PC-3 (cell line): ENCODE measurements at regions not wholly inside any gene's neighbourhood (a gene's known extent, or its start where the extent isn't known, plus 50 kb on each side); places are given as distances from the start of the nearest gene placed in this dataset.
A peak's percentile ranks its signal among the peaks of the same experiment; 100 is the strongest.

Experiments used
- ATAC-seq: fragments of 200-7000 bp; cut with Tn5 transposase; 2 replicates; pipeline ENCODE4 v1.9.1; 2020; ENCODE audit warnings: mild to moderate bottlenecking, moderate library complexity
- BruUV-seq: library from RNA; stranded (reverse); fragments of 400-500 nt; replicated peaks from 2 replicates; lab custom pipeline; 2021; lab: Mats Ljungman, UMichigan
- CTCF ChIA-PET: fragments of 300-600 bp; sonication (Branson Sonifier 250); formaldehyde crosslinking; loops from one replicate; lab custom pipeline; 2022; ENCODE audit warnings: antibody characterized with exemption; lab: Charles Lee
- POLR2A ChIA-PET: fragments of 300-600 bp; sonication (Branson Sonifier 250); formaldehyde crosslinking; loops from one replicate; lab custom pipeline; 2022; ENCODE audit warnings: antibody characterized with exemption; ENCODE audit not compliant: unreplicated experiment; lab: Charles Lee
- DNase-seq: peaks from one replicate; pipeline ENCODE4 v3.0.0-alpha.2; 2015
- H2AFZ ChIP-seq: fragments of 300-600 bp; sonication (generic); 2 replicates; pipeline ENCODE4 v1.6.0; 2016; ENCODE audit warnings: antibody characterized with exemption, low read length
- H3F3A ChIP-seq: fragments of 300-600 bp; sonication (generic); one replicate; pipeline ENCODE4 v1.6.0; 2017; ENCODE audit warnings: antibody characterized with exemption, low read length, control low read depth, mild to moderate bottlenecking; ENCODE audit not compliant: unreplicated experiment
- H3K27ac ChIP-seq: fragments of 300-600 bp; sonication (generic); 2 replicates; pipeline ENCODE4 v1.5.1; 2016; ENCODE audit warnings: mild to moderate bottlenecking, low read length
- H3K27me3 ChIP-seq: fragments of 300-600 bp; sonication (generic); 2 replicates; pipeline ENCODE4 v1.6.1; 2016; ENCODE audit warnings: low read length, mixed read lengths
- H3K36me3 ChIP-seq: fragments of 300-600 bp; sonication (generic); 2 replicates; pipeline ENCODE4 v1.6.1; 2016; ENCODE audit warnings: low read depth, mixed run types, low read length, mixed read lengths
- H3K4me1 ChIP-seq: fragments of 300-600 bp; sonication (generic); 2 replicates; pipeline ENCODE4 v1.5.1; 2016; ENCODE audit warnings: low read length; ENCODE audit not compliant: insufficient read depth
- H3K4me2 ChIP-seq: fragments of 300-600 bp; sonication (generic); 2 replicates; pipeline ENCODE4 v1.6.0; 2016; ENCODE audit warnings: low read length
- H3K4me3 ChIP-seq: fragments of 300-600 bp; sonication (generic); 2 replicates; pipeline ENCODE4 v1.5.1; 2016; ENCODE audit warnings: mild to moderate bottlenecking, low read length, mixed read lengths
- H3K79me2 ChIP-seq: fragments of 300-600 bp; sonication (generic); 2 replicates; pipeline ENCODE4 v1.6.1; 2017; ENCODE audit warnings: low read length, mixed read lengths
- H3K9ac ChIP-seq: fragments of 300-600 bp; sonication (generic); 2 replicates; pipeline ENCODE4 v1.6.0; 2016; ENCODE audit warnings: mild to moderate bottlenecking, low read length
- H3K9me2 ChIP-seq: fragments of 300-600 bp; sonication (generic); replicated peaks from 2 replicates; pipeline ENCODE4 v1.6.1; 2016; ENCODE audit warnings: mixed run types, low read length, mixed read lengths
- H3K9me3 ChIP-seq: fragments of 300-600 bp; sonication (generic); 2 replicates; pipeline ENCODE4 v1.6.1; 2016; ENCODE audit warnings: low read length, mixed read lengths
- H4K20me1 ChIP-seq: fragments of 300-600 bp; sonication (generic); 2 replicates; pipeline ENCODE4 v1.6.1; 2016; ENCODE audit warnings: low read length, mixed read lengths
- CTCF ChIP-seq: fragments of 300-600 bp; sonication (generic); conservative IDR thresholded peaks from 2 replicates; pipeline ENCODE4 v1.5.1; 2017; ENCODE audit warnings: antibody characterized with exemption, low read depth, mild to moderate bottlenecking, low read length
- EZH2 ChIP-seq: fragments of 300-600 bp; sonication (generic); IDR thresholded peaks from one replicate; pipeline ENCODE4 v1.6.1; 2017; ENCODE audit warnings: antibody characterized with exemption, mild to moderate bottlenecking, low read length; ENCODE audit not compliant: unreplicated experiment
- EZH2phosphoT487 ChIP-seq: fragments of 300-600 bp; sonication (generic); IDR thresholded peaks from 2 replicates; pipeline ENCODE4 v1.6.1; 2018; ENCODE audit warnings: mild to moderate bottlenecking, antibody characterized with exemption, low read length, borderline replicate concordance
- intact Hi-C: fragments of 100-400 bp; cut with micrococcal nuclease; formaldehyde crosslinking; loops from 2 replicates; pipeline ENCODE4 v1.9.0; 2023

- H3K4me3 ChIP-seq: no peak overlapping the region
- CTCF ChIA-PET: no interaction called here
Observed at GRCh38 chr5:103450333-103451061, 112.1 kb downstream of the NUDT12 start.

GRCh38 chr5:103446813-103447212 lies 115.8 kb downstream of the NUDT12 start:
- Histone ChIP-seq H4K20me1 (no peaks in the 10 kb centered on the region), H3K9ac (no peak overlapping the region), H3K4me2 (peak overlapping the region; percentile 12), H3K36me3 (no peaks in the 10 kb centered on the region), H3K9me3 (no peaks in the 10 kb centered on the region), H3K4me1 (peaks cover 50% of the 10 kb centered on the region), H3K79me2 (no peaks in the 10 kb centered on the region), H3F3A (no peaks in the 10 kb centered on the region), H3K27ac (peak overlapping the region; percentile 8; the same call in 1 of the 2 replicates), H3K27me3 (no peaks in the 10 kb centered on the region), H2AFZ (peak overlapping the region; percentile 39; the same call in 1 of the 2 replicates), H3K4me3 (no peak overlapping the region), H3K9me2 (no peaks in the 10 kb centered on the region)
- POLR2A ChIA-PET: interaction anchor here (0.5 to 0.6 kb wide), 2 partner anchors 12 to 170 kb away, joined by 5 to 12 read pairs; no protein-coding TSS in a partner anchor
- no TSS peak for BruUV-seq
- CTCF ChIA-PET: no interaction called here
- intact Hi-C loops: no loop called here
- TF ChIP-seq EZH2phosphoT487 (no peak), EZH2 (no peak), CTCF (no peak)
- peak; percentile 61 for ATAC-seq
- DNase-seq: peak; percentile 88

More at GRCh38 chr5:103450333-103451061, 112.1 kb downstream of the NUDT12 start:
- peak; percentile 87 for DNase-seq
- Histone ChIP-seq H3K27me3 (no peaks in the 10 kb centered on the region), H3K36me3 (no peaks in the 10 kb centered on the region), H3K79me2 (no peaks in the 10 kb centered on the region), H3K9me2 (no peaks in the 10 kb centered on the region), H3K4me1 (peaks cover 43% of the 10 kb centered on the region), H3F3A (no peaks in the 10 kb centered on the region), H3K9me3 (no peaks in the 10 kb centered on the region), H2AFZ (peak overlapping the region; percentile 23; the same call in 1 of the 2 replicates), H4K20me1 (no peaks in the 10 kb centered on the region), H3K4me2 (peak overlapping the region; percentile 38), H3K9ac (no peak overlapping the region), H3K27ac (no peak overlapping the region)
- peak; percentile 83 for ATAC-seq
- intact Hi-C loops: no loop called here
- TF ChIP-seq CTCF: no peak
- TF ChIP-seq EZH2: no peak
- no peak for TF ChIP-seq EZH2phosphoT487
- BruUV-seq: no TSS peak
- POLR2A ChIA-PET: no interaction called here

GRCh38 chr5:103445426-103446035 lies 117.1 kb downstream of the NUDT12 start:
- no peaks in the 10 kb centered on the region for H3K79me2 ChIP-seq
- H3K9me3 ChIP-seq: no peaks in the 10 kb centered on the region
- no peak overlapping the region for H3K4me2 ChIP-seq
- H3K4me3 ChIP-seq: no peak overlapping the region
- ChIA-PET POLR2A (no interaction called here), CTCF (no interaction called here)
- no peak overlapping the region for H3K27ac ChIP-seq
- no peaks in the 10 kb centered on the region for H3K36me3 ChIP-seq
- no peak for ATAC-seq
- peaks cover 42% of the 10 kb centered on the region for H3K4me1 ChIP-seq
- TF ChIP-seq EZH2 (no peak), EZH2phosphoT487 (no peak), CTCF (no peak)
- no peaks in the 10 kb centered on the region for H3K27me3 ChIP-seq
- no TSS peak for BruUV-seq
- H2AFZ ChIP-seq: no peak overlapping the region
- no peak for DNase-seq
- no peaks in the 10 kb centered on the region for H3F3A ChIP-seq
- H4K20me1 ChIP-seq: no peaks in the 10 kb centered on the region
- intact Hi-C loops: no loop called here
- no peak overlapping the region for H3K9ac ChIP-seq
- H3K9me2 ChIP-seq: no peaks in the 10 kb centered on the region
